NOMO-1 treated with DMSO at 0.1 percent for 48 hours (cell line): ENCODE measurements at regions not wholly inside any gene's neighbourhood (a gene's known extent, or its start where the extent isn't known, plus 50 kb on each side); places are given as distances from the start of the nearest gene placed in this dataset.

ENCODE experiments used
- DNase-seq: peaks from one replicate; lab custom pipeline; 2025; ENCODE audit not compliant: unreplicated experiment; lab: John Stamatoyannopoulos, UW

DNA sequence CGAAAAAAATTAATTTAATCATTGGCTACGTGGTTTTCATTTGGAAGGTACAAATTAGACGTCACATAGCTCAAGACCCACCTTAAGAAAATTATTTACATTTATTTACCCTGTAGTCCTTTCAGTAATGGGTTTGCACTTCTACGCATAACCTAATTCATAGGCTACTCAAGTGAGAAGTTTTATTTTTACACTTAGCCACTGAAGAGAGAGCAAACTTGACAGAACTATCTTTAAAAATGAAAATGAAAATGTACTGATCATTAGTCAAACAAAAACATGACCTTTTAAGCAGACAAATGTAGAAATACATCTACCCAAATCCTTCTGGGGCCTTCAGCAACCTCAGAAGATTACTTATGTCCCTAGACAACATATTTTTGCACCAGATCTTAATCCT, 269.4 kb upstream of the TTC14 start:
- no peak for DNase-seq

GRCh38 chr3:180335050-180335449, 266.9 kb upstream of the TTC14 start:
- no peak for DNase-seq

DNA sequence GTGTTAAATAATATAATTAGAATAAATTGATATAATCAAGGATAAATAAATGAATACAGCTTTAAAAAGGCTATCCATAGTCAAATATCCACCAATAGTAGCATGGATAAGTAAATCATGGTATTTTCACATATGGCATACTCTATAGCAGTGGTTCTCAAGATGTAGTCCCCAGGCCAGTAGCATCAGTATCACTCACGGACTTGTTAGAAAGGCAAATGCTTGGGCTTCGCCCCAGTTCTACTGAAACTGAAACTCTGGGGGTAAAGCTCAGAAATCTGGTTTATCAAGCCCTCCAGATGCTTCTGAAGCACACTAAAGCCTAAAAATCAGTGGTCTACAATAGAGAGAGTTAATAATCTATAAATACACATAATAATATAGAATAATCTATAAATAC, 261.6 kb upstream of the TTC14 start:
- no peak for DNase-seq

GRCh38 chr3:180341516-180341915, 260.4 kb upstream of the TTC14 start:
- no peak for DNase-seq

DNA sequence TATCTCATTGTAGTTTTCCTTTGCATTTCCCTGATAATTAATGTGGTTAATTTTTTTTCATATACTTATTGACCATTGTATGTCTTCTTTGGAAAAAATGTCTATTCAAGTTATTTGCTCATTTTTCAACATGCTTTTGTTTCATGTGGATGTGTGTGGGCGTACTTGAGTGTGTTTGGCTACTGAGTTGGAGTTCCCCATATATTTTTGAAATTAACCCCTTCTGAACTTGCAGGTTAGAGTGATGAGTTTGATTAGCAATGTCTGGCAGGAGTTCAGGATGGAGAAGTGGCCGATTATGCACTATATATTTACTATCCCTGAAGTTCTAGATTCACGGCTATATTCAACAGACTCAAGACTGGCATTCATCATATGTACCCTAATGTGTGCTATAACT, 250.4 kb upstream of the TTC14 start:
- DNase-seq, result no peak

GRCh38 chr3:180352261-180352660, 249.7 kb upstream of the TTC14 start:
- DNase-seq, result no peak

GRCh38 chr3:180354214-180354613, 247.7 kb upstream of the TTC14 start:
- DNase-seq, result no peak

DNA sequence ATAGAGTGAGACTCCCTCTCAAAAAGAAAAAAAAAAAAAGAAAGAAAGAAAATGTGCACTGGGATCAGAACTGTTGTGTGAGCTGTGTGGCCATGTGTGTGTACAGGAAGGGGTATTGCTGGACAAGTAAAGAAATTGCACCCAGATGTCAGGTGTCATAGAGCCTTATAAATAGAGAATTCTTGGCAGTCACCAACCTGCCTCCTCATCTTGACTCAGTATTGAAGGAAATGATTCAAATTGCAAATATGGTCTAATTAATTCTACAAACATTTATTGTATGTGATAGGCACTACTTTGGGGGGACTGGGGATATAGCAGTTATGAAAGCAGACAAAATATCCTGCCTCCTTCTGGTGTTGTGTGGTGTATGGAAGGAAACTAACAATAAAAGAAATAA, 243.8 kb upstream of the TTC14 start:
- no peak for DNase-seq

GRCh38 chr3:180359061-180359952, 242.7 kb upstream of the TTC14 start:
- no peak for DNase-seq

DNA sequence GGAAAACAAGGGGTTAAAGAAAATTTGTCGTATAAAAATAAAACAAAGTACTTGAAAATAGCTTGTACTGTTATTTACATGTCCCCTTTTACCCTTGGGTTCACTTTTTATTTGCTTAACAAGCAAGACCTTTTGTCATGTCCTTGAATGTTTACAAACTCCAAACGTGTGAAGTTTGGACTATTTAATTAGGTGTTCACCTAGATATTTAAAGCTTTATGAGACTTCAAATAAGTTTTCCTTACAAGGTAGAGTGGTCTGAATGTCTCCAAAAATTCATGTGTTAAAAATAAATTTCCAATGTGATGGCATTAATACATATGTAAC, 242.0 kb upstream of the TTC14 start:
- no peak for DNase-seq

GRCh38 chr3:180362081-180362480, 239.9 kb upstream of the TTC14 start:
- no peak for DNase-seq

- DNase-seq, result no peak
Observed at GRCh38 chr3:180375831-180376230, 226.1 kb upstream of the TTC14 start.

DNA sequence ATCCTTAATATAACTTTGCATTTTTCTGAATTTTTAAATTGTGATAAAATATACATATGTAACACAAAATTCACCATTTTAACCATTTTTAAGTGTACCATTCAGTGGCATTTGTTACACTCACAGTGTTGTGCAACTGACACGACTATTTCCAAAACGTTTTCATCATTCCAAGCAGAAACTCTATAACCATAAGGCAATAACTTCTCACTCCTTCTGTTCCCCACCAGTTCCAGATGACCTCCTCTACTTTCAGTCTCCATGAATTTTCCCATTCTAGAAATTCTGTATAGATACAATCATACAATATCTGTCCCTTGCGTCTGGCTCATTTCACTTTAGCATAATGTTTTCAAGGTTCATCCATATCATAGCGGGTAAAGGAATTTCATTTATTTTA, 223.5 kb upstream of the TTC14 start:
- no peak for DNase-seq

- no peak for DNase-seq
Observed at GRCh38 chr3:180382638-180383180, 219.3 kb upstream of the TTC14 start.

DNA sequence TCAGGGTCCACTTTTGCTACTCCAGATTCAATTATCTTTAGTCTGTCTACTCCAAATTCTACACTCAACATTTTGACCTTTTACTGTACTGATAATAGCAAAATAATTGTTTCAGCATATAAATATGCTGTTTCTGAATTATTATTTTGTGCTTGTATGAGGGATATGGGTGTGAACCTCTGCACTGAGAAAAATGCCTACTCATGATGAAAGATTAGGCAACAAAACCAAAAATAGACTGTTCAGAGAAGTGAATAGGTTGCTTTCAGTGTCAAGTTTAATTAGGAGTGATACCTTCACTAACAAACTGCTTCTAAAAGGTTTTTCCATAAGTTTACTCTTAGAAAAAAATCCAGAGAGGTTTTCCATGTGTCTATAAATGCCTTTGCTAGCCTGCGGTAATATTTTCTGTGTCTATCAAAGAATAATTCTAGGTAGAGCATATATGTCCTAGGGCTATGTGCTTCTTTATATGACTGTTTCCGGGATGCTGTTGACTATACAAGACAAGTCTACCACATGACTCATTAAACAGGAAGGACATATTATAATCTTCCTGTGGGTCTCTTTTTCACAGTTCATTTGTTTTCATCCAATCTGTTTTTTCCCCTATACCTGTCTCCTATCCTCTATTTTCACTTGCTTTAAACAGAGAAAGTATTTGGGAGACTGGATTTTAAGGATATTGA, 218.5 kb upstream of the TTC14 start:
- peak; percentile 88 for DNase-seq

DNA sequence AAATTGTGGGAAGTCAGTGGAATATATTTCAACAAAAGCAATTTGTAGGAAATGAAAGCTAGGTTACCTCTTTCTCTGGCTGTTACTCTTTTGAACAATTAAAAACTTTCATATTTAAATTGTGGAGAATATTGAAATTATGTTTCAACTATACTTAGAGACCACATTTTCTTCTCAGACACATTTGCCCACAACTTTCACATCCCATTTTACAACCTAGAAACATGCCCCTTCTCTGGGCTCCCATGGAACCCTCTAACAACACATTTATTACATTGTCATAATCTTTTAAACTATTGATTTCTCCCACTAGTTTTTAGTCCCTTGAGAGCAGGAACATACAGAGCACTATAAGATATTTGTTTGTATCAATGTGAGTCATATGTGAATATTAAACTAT, 211.7 kb upstream of the TTC14 start:
- peak; percentile 76 for DNase-seq

GRCh38 chr3:180391001-180391400, 211.0 kb upstream of the TTC14 start:
- DNase-seq, result no peak

- DNase-seq, result no peak
Observed at GRCh38 chr3:180401226-180401625, 200.7 kb upstream of the TTC14 start.

DNA sequence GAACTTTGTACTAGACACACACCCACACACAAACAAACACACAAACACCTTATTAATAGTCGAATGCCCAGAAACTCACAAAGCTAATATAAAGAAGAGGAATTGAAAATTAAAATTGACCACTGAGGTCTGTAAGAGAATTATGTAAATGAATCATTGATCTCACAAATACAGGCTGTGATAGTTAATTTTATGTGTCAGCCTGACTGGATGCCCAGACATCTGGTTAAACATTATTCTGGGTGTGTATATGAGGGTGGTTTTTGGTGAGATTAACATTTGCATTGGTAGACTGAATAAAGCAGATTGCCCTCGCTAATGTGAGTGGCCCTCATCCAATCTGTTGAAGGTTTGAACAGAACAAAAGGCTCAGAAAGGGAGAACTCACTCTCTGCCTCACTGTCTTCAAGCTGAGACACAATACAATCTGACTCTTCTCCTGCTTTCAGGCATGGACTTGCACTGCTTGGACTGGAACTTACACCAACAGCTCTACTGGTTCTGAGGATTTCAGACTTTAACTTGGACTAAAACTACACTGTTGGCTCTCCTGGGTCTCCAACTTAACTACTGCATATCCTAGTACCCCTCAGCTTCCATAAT, 199.4 kb upstream of the TTC14 start:
- DNase-seq, result no peak

GRCh38 chr3:180403156-180403555, 198.8 kb upstream of the TTC14 start:
- DNase-seq, result no peak

DNA sequence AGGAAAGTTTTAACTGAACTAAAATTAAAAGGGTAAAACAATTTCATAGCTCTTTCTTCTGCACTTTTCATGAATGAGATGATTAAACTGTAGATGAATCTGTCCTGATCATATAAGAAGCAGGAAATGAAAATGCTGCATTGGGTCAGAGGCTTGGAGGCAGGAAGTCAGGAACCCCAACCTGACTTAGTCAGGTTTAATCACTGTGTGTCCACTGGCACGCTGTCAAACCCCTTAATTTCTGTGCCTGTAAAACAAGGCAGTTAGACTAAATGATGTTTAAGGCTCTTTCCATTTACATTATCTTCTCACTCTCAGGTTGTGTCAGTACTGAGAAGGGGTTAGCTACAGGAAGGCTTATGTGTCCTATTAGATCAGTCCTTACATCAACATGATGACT, 193.3 kb upstream of the TTC14 start:
- peak; percentile 46 for DNase-seq

DNA sequence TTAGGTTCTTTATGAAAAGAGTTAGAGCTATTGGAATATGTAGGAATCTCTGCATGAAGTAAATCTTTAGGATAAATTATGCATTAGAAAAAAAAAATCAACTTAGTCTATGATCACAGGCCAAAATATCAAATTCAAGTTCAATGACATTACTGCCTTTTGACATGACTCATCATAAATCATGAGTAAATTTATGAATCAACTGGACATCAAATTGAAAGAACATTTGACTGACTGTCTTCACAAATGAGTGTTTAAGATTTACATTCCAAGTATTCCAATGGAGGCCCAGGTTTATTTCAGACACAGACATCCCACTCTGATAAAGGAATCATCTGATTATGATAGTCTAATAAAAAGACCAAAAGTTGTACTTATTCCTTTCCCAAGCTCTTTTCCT, 192.8 kb upstream of the TTC14 start:
- no peak for DNase-seq
